ENCODE measurements at regions not wholly inside any gene's neighbourhood (a gene's known extent, or its start where the extent isn't known, plus 50 kb on each side); places are given as distances from the start of the nearest gene placed in this dataset.
"Not testable (repeated sequence)": the region's sequence is repeated elsewhere in the genome, so short reads cannot be mapped to it uniquely, and the experiment has no call there.

- Mint-ChIP-seq H3K36me3 (ENCODE audit: low read depth) (no peaks in the 10 kb centered on the region), H3K4me1 (no peaks in the 10 kb centered on the region), H3K27ac (no peak overlapping the region), H3K9me3 (peaks cover 4% of the 10 kb centered on the region), H3K4me3 (no peak overlapping the region), H3K27me3 (no peaks in the 10 kb centered on the region)
- ChIA-PET CTCF (no interaction called here), POLR2A (no interaction called here)
- DNase-seq = no peak
Observed at GRCh38 chr7:9124320-9124719, 690.9 kb downstream of the NXPH1 start.

- H3K27ac Mint-ChIP-seq = no peak overlapping the region
- CTCF ChIA-PET = no interaction called here
- peaks cover 4% of the 10 kb centered on the region for H3K9me3 Mint-ChIP-seq
- no peaks in the 10 kb centered on the region for H3K4me1 Mint-ChIP-seq
- H3K36me3 Mint-ChIP-seq (ENCODE audit: low read depth) = no peaks in the 10 kb centered on the region
- POLR2A ChIA-PET = no interaction called here
- no peak for DNase-seq
- no peaks in the 10 kb centered on the region for H3K27me3 Mint-ChIP-seq
- H3K4me3 Mint-ChIP-seq = no peak overlapping the region
Observed at GRCh38 chr7:9125246-9125645, 691.8 kb downstream of the NXPH1 start.

- Mint-ChIP-seq H3K36me3 (ENCODE audit: low read depth) (no peaks in the 10 kb centered on the region), H3K9me3 (peaks cover 6% of the 10 kb centered on the region), H3K27me3 (no peaks in the 10 kb centered on the region), H3K4me1 (no peaks in the 10 kb centered on the region), H3K4me3 (no peak overlapping the region), H3K27ac (no peak overlapping the region)
- CTCF ChIA-PET = no interaction called here
- DNase-seq = no peak
- POLR2A ChIA-PET = no interaction called here
Observed at GRCh38 chr7:9127901-9128300, 694.5 kb downstream of the NXPH1 start.

- Mint-ChIP-seq H3K27ac (no peak overlapping the region), H3K9me3 (no peaks in the 10 kb centered on the region), H3K4me1 (no peaks in the 10 kb centered on the region), H3K27me3 (no peaks in the 10 kb centered on the region), H3K36me3 (ENCODE audit: low read depth) (no peaks in the 10 kb centered on the region), H3K4me3 (no peak overlapping the region)
- CTCF ChIA-PET = no interaction called here
- POLR2A ChIA-PET = no interaction called here
- no peak for DNase-seq
Observed at GRCh38 chr7:9148687-9149086, 715.3 kb downstream of the NXPH1 start.

- no peaks in the 10 kb centered on the region for H3K27me3 Mint-ChIP-seq
- H3K4me1 Mint-ChIP-seq = no peaks in the 10 kb centered on the region
- H3K9me3 Mint-ChIP-seq = no peaks in the 10 kb centered on the region
- no peak overlapping the region for H3K27ac Mint-ChIP-seq
- POLR2A ChIA-PET = no interaction called here
- H3K36me3 Mint-ChIP-seq (ENCODE audit: low read depth) = no peaks in the 10 kb centered on the region
- CTCF ChIA-PET = no interaction called here
- DNase-seq = no peak
- H3K4me3 Mint-ChIP-seq = no peak overlapping the region
Observed at GRCh38 chr7:9149499-9150082, 716.2 kb downstream of the NXPH1 start.

GRCh38 chr7:9163691-9164090 is 730.3 kb downstream of the NXPH1 start:
- CTCF ChIA-PET; POLR2A ChIA-PET; H3K9me3 Mint-ChIP-seq; H3K4me1 Mint-ChIP-seq; H3K27ac Mint-ChIP-seq; H3K27me3 Mint-ChIP-seq; H3K4me3 Mint-ChIP-seq; DNase-seq; H3K36me3 Mint-ChIP-seq (ENCODE audit: low read depth): not testable (repeated sequence)

GRCh38 chr7:9175871-9176270 is 742.5 kb downstream of the NXPH1 start:
- H3K9me3 Mint-ChIP-seq = peaks cover 8% of the 10 kb centered on the region
- H3K27ac Mint-ChIP-seq = no peak overlapping the region
- no peaks in the 10 kb centered on the region for H3K4me1 Mint-ChIP-seq
- POLR2A ChIA-PET = no interaction called here
- H3K4me3 Mint-ChIP-seq = no peak overlapping the region
- DNase-seq = no peak
- no peaks in the 10 kb centered on the region for H3K36me3 Mint-ChIP-seq (ENCODE audit: low read depth)
- no peaks in the 10 kb centered on the region for H3K27me3 Mint-ChIP-seq
- CTCF ChIA-PET = no interaction called here

GRCh38 chr7:9181356-9181755 is 747.9 kb downstream of the NXPH1 start:
- DNase-seq = no peak
- H3K27ac Mint-ChIP-seq = no peak overlapping the region
- H3K4me3 Mint-ChIP-seq = no peak overlapping the region
- H3K27me3 Mint-ChIP-seq = no peaks in the 10 kb centered on the region
- H3K4me1 Mint-ChIP-seq = no peaks in the 10 kb centered on the region
- peaks cover 8% of the 10 kb centered on the region for H3K9me3 Mint-ChIP-seq
- H3K36me3 Mint-ChIP-seq (ENCODE audit: low read depth) = no peaks in the 10 kb centered on the region
- ChIA-PET POLR2A (no interaction called here), CTCF (no interaction called here)

- no peak for DNase-seq
- ChIA-PET CTCF (no interaction called here), POLR2A (no interaction called here)
- no peaks in the 10 kb centered on the region for H3K4me1 Mint-ChIP-seq
- no peak overlapping the region for H3K4me3 Mint-ChIP-seq
- H3K9me3 Mint-ChIP-seq = peaks cover 5% of the 10 kb centered on the region
- H3K27ac Mint-ChIP-seq = no peak overlapping the region
- no peaks in the 10 kb centered on the region for H3K36me3 Mint-ChIP-seq (ENCODE audit: low read depth)
- no peaks in the 10 kb centered on the region for H3K27me3 Mint-ChIP-seq
Observed at GRCh38 chr7:9186730-9187129, 753.3 kb downstream of the NXPH1 start.

GRCh38 chr7:9189703-9190102 is 756.3 kb downstream of the NXPH1 start:
- ChIA-PET POLR2A (no interaction called here), CTCF (no interaction called here)
- no peak for DNase-seq
- H3K27me3 Mint-ChIP-seq = no peaks in the 10 kb centered on the region
- no peaks in the 10 kb centered on the region for H3K36me3 Mint-ChIP-seq (ENCODE audit: low read depth)
- no peaks in the 10 kb centered on the region for H3K4me1 Mint-ChIP-seq
- H3K27ac Mint-ChIP-seq = no peak overlapping the region
- no peak overlapping the region for H3K4me3 Mint-ChIP-seq
- H3K9me3 Mint-ChIP-seq = no peaks in the 10 kb centered on the region

GRCh38 chr7:9192969-9193368 is 759.6 kb downstream of the NXPH1 start:
- DNase-seq = no peak
- Mint-ChIP-seq H3K27me3 (no peaks in the 10 kb centered on the region), H3K36me3 (ENCODE audit: low read depth) (no peaks in the 10 kb centered on the region), H3K27ac (no peak overlapping the region), H3K4me3 (no peak overlapping the region), H3K9me3 (no peaks in the 10 kb centered on the region), H3K4me1 (no peaks in the 10 kb centered on the region)
- ChIA-PET CTCF (no interaction called here), POLR2A (no interaction called here)

GRCh38 chr7:9200626-9201025 is 767.2 kb downstream of the NXPH1 start:
- H3K27me3 Mint-ChIP-seq = no peaks in the 10 kb centered on the region
- H3K4me1 Mint-ChIP-seq = no peaks in the 10 kb centered on the region
- peaks cover 6% of the 10 kb centered on the region for H3K9me3 Mint-ChIP-seq
- no peak for DNase-seq
- no peak overlapping the region for H3K4me3 Mint-ChIP-seq
- no peaks in the 10 kb centered on the region for H3K36me3 Mint-ChIP-seq (ENCODE audit: low read depth)
- ChIA-PET CTCF (no interaction called here), POLR2A (no interaction called here)
- no peak overlapping the region for H3K27ac Mint-ChIP-seq

GRCh38 chr7:9201928-9202327 is 768.5 kb downstream of the NXPH1 start:
- Mint-ChIP-seq H3K4me1 (no peaks in the 10 kb centered on the region), H3K27me3 (no peaks in the 10 kb centered on the region), H3K9me3 (peaks cover 13% of the 10 kb centered on the region), H3K4me3 (no peak overlapping the region), H3K36me3 (ENCODE audit: low read depth) (no peaks in the 10 kb centered on the region), H3K27ac (no peak overlapping the region)
- CTCF ChIA-PET = no interaction called here
- POLR2A ChIA-PET = no interaction called here
- no peak for DNase-seq

GRCh38 chr7:9204571-9204970 is 771.2 kb downstream of the NXPH1 start:
- Mint-ChIP-seq H3K36me3 (ENCODE audit: low read depth) (no peaks in the 10 kb centered on the region), H3K4me1 (no peaks in the 10 kb centered on the region), H3K9me3 (peaks cover 13% of the 10 kb centered on the region), H3K4me3 (no peak overlapping the region), H3K27ac (no peak overlapping the region), H3K27me3 (no peaks in the 10 kb centered on the region)
- CTCF ChIA-PET = no interaction called here
- DNase-seq = no peak
- POLR2A ChIA-PET = no interaction called here

- Mint-ChIP-seq H3K4me3 (no peak overlapping the region), H3K9me3 (peaks cover 7% of the 10 kb centered on the region), H3K27ac (no peak overlapping the region), H3K27me3 (no peaks in the 10 kb centered on the region), H3K36me3 (ENCODE audit: low read depth) (no peaks in the 10 kb centered on the region), H3K4me1 (no peaks in the 10 kb centered on the region)
- no peak for DNase-seq
- CTCF ChIA-PET = no interaction called here
- POLR2A ChIA-PET = no interaction called here
Observed at GRCh38 chr7:9210114-9210513, 776.7 kb downstream of the NXPH1 start.
